Omental fat pad (tissue), 3 donors: ENCODE measurements at regions not wholly inside any gene's neighbourhood (a gene's known extent, or its start where the extent isn't known, plus 50 kb on each side); places are given as distances from the start of the nearest gene placed in this dataset.
"Not testable (repeated sequence)": the region's sequence is repeated elsewhere in the genome, so short reads cannot be mapped to it uniquely, and the experiment has no call there.

Source experiments
- ATAC-seq: fragments of 150-250 bp; one replicate; pipeline ENCODE4 v1.9.1; 2016; ENCODE audit warnings: mild to moderate bottlenecking, moderate library complexity; ENCODE audit not compliant: low FRiP score
- DNase-seq: peaks from one replicate; pipeline ENCODE4 v3.0.0-alpha.2; 2019; ENCODE audit warnings: low spot score
- CTCF ChIP-seq, 3 donors: fragments of 450-650 bp; IDR thresholded peaks; one replicate each; pipeline ENCODE4 v1.5.1; 2016 to 2017; ENCODE audit warnings: antibody characterized with exemption in 3 of 3, mild to moderate bottlenecking in 3 of 3, moderate library complexity in 2 of 3

GRCh38 chr13:44679597-44679996 lies 103.5 kb upstream of the TSC22D1 start:
- DNase-seq, result no peak
- no peak for ATAC-seq
- no peak for TF ChIP-seq CTCF (IDR thresholded peaks at IDR 0.05)

GRCh38 chr13:44678197-44678596 lies 102.1 kb upstream of the TSC22D1 start:
- no peak for TF ChIP-seq CTCF (IDR thresholded peaks at IDR 0.05)
- ATAC-seq, result no peak
- no peak for DNase-seq

GRCh38 chr13:44676534-44676933 lies 100.4 kb upstream of the TSC22D1 start:
- no peak for ATAC-seq
- no peak for DNase-seq
- TF ChIP-seq CTCF (IDR thresholded peaks at IDR 0.05), result no peak

GRCh38 chr13:44669534-44669933 lies 93.4 kb upstream of the TSC22D1 start:
- DNase-seq, result no peak
- no peak for TF ChIP-seq CTCF (IDR thresholded peaks at IDR 0.05)
- ATAC-seq, result no peak

- DNase-seq, result no peak
- TF ChIP-seq CTCF (IDR thresholded peaks at IDR 0.05), result no peak
- no peak for ATAC-seq
Measured at GRCh38 chr13:44668688-44669087, 92.6 kb upstream of the TSC22D1 start.

GRCh38 chr13:44667943-44668342 lies 91.8 kb upstream of the TSC22D1 start:
- no peak for DNase-seq
- TF ChIP-seq CTCF (IDR thresholded peaks at IDR 0.05), result no peak
- ATAC-seq, result no peak

GRCh38 chr13:44666538-44666937 lies 90.4 kb upstream of the TSC22D1 start:
- ATAC-seq, DNase-seq: not testable (repeated sequence)

- no peak for ATAC-seq
- no peak for DNase-seq
- TF ChIP-seq CTCF (IDR thresholded peaks at IDR 0.05), result no peak
Measured at GRCh38 chr13:44664308-44664707, 88.2 kb upstream of the TSC22D1 start.
